ENCODE measurements at regions not wholly inside any gene's neighbourhood (a gene's known extent, or its start where the extent isn't known, plus 50 kb on each side); places are given as distances from the start of the nearest gene placed in this dataset.

- TF ChIP-seq ZNF274 (IDR thresholded peaks at IDR 0.05; ENCODE audit: low read depth, low read length): no peak
- no peak for TF ChIP-seq YY1 (IDR thresholded peaks at IDR 0.05; ENCODE audit: insufficient read depth, insufficient read length)
- TF ChIP-seq SUZ12 (IDR thresholded peaks at IDR 0.05; ENCODE audit: extremely low read depth, insufficient read depth, insufficient read length): no peak
These were observed 277.6 kb upstream of the ZC3H12C start for GRCh38 chr11:109815500-109816150.

Data from NT2/D1 (cell line).